KMS-11 (cell line): ENCODE measurements at regions not wholly inside any gene's neighbourhood (a gene's known extent, or its start where the extent isn't known, plus 50 kb on each side); places are given as distances from the start of the nearest gene placed in this dataset.

Experiments used
- H2AFZ ChIP-seq: fragments of 200-600 bp; sonication (generic); 2 replicates; pipeline ENCODE4 v1.6.1; 2016; ENCODE audit warnings: antibody characterized with exemption, mixed run types, low read depth
- H3K27ac ChIP-seq: fragments of 200-600 bp; sonication (generic); 2 replicates; pipeline ENCODE4 v1.6.1; 2016; ENCODE audit warnings: mild to moderate bottlenecking, mixed run types
- H3K27me3 ChIP-seq: fragments of 200-600 bp; sonication (generic); 2 replicates; pipeline ENCODE4 v1.6.1; 2017; ENCODE audit warnings: mild to moderate bottlenecking, low read depth, mixed run types, moderate library complexity; ENCODE audit not compliant: insufficient read depth
- H3K36me3 ChIP-seq: fragments of 200-600 bp; sonication (generic); 2 replicates; pipeline ENCODE4 v1.6.1; 2017; ENCODE audit warnings: mild to moderate bottlenecking, mixed run types; ENCODE audit not compliant: insufficient read depth
- H3K4me1 ChIP-seq: fragments of 200-600 bp; sonication (generic); 2 replicates; pipeline ENCODE4 v1.6.1; 2016; ENCODE audit warnings: mild to moderate bottlenecking, low read depth, mixed run types; ENCODE audit not compliant: poor library complexity, severe bottlenecking
- H3K4me2 ChIP-seq: fragments of 200-600 bp; sonication (generic); 2 replicates; pipeline ENCODE4 v1.7.0; 2016; ENCODE audit warnings: mild to moderate bottlenecking, mixed run types
- H3K4me3 ChIP-seq: fragments of 200-600 bp; sonication (generic); IDR thresholded peaks from 2 replicates; pipeline ENCODE4 v1.6.1; 2017; ENCODE audit warnings: low read depth, low read length, mixed read lengths; ENCODE audit not compliant: insufficient read depth
- H3K79me2 ChIP-seq: fragments of 200-600 bp; sonication (generic); 2 replicates; pipeline ENCODE4 v1.6.1; 2016; ENCODE audit warnings: low read depth, mixed run types; ENCODE audit not compliant: insufficient read depth
- H3K9ac ChIP-seq: fragments of 200-600 bp; sonication (generic); 2 replicates; pipeline ENCODE4 v1.6.1; 2016; ENCODE audit warnings: mild to moderate bottlenecking, mixed run types
- H4K20me1 ChIP-seq: fragments of 200-600 bp; sonication (generic); 2 replicates; pipeline ENCODE4 v1.6.1; 2016; ENCODE audit warnings: mild to moderate bottlenecking, mixed run types; ENCODE audit not compliant: insufficient read depth
- TF ChIP-seq, protein P1 (sequence below): fragments of 200-600 bp; sonication (generic); conservative IDR thresholded peaks from 2 replicates; pipeline ENCODE4 v1.6.1; 2017; ENCODE audit warnings: low read depth, mild to moderate bottlenecking, antibody characterized with exemption, low read length, moderate library complexity, mixed read lengths

DNA sequence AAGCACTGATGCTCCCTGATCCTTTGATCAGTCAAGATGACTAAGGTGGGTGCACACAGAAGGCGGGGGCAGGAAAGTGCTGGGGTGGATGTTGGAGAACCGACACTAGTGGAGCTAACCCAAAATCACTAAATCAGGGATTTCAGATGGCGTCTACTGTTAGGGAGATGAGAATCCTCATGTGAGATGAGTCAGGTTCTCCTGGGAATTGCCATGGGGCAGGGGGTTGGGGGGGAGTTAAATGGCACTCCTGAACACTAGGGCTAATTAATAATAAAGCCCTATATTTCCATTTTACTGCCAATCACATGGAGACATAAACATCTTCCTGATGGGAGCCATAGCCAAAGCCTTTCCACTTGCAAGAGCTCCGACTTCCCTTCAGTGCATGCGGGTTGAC lies 804.1 kb downstream of the KCNJ18 start:
- no peaks in the 10 kb centered on the region for H3K4me1 ChIP-seq
- no peak overlapping the region for H3K4me2 ChIP-seq
- H3K9ac ChIP-seq, result no peak overlapping the region
- no peak overlapping the region for H3K4me3 ChIP-seq
- TF ChIP-seq, protein P1, sequence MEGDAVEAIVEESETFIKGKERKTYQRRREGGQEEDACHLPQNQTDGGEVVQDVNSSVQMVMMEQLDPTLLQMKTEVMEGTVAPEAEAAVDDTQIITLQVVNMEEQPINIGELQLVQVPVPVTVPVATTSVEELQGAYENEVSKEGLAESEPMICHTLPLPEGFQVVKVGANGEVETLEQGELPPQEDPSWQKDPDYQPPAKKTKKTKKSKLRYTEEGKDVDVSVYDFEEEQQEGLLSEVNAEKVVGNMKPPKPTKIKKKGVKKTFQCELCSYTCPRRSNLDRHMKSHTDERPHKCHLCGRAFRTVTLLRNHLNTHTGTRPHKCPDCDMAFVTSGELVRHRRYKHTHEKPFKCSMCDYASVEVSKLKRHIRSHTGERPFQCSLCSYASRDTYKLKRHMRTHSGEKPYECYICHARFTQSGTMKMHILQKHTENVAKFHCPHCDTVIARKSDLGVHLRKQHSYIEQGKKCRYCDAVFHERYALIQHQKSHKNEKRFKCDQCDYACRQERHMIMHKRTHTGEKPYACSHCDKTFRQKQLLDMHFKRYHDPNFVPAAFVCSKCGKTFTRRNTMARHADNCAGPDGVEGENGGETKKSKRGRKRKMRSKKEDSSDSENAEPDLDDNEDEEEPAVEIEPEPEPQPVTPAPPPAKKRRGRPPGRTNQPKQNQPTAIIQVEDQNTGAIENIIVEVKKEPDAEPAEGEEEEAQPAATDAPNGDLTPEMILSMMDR, result no peak
- H3K79me2 ChIP-seq, result no peaks in the 10 kb centered on the region
- H3K27ac ChIP-seq, result no peak overlapping the region
- no peak overlapping the region for H2AFZ ChIP-seq
- H3K27me3 ChIP-seq, result no peaks in the 10 kb centered on the region
- H4K20me1 ChIP-seq, result no peaks in the 10 kb centered on the region
- no peaks in the 10 kb centered on the region for H3K36me3 ChIP-seq

DNA sequence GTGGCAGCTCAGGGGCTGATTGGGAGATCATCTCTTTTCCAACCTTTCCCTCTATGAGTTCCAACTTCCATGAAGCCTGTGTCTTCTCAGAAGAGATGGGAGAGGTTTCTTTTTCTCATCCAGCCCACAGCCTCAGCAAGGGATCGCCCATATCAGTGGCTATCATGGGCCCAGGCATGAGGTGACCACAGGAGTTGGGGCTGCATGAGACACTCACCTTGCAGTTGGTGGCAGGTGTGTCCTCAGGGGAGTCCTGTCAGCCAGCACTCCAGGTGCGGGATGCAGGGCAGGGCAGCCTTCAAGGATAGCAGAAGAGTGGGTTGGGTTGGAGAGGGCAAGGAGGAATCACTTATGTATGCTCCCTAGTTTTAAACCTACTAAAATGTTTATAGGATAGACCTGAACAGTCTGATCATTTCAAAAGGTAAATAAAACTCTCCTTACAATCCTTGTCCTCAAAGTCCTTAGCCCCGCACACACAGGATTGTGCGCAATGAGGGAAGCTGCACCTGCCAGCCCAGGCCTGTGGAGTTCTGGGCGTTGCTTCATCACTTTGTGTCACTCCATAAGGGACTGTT lies 811.1 kb downstream of the KCNJ18 start:
- Histone ChIP-seq H4K20me1 (no peaks in the 10 kb centered on the region), H3K27me3 (no peaks in the 10 kb centered on the region), H3K4me3 (no peak overlapping the region), H3K4me2 (no peak overlapping the region), H3K4me1 (no peaks in the 10 kb centered on the region), H2AFZ (no peak overlapping the region), H3K27ac (no peak overlapping the region), H3K79me2 (no peaks in the 10 kb centered on the region), H3K36me3 (no peaks in the 10 kb centered on the region), H3K9ac (no peak overlapping the region)
- TF ChIP-seq, protein P1, result no peak

DNA sequence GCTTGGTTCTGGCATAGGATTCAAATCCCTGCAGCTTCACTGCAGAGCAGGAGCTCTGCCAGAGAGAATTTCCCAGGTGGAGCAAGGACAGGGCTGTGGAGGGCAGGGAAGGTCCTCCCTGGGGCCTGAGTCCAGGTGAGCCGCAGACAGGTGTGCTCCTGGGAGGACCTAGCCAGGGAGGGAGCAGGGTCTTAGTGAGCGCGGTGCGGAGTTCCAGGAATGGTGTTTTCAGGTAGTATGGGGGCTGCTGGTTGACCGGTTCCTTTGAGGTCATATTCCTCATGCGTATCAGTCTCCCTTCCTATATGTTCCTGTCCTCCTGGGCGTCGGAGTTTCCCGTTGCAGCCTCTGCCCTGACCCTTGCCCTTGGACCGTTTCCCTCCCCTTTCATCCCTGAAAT lies 813.3 kb downstream of the KCNJ18 start:
- Histone ChIP-seq H3K27me3 (no peaks in the 10 kb centered on the region), H3K4me1 (no peaks in the 10 kb centered on the region), H4K20me1 (no peaks in the 10 kb centered on the region), H3K4me2 (no peak overlapping the region), H3K27ac (no peak overlapping the region), H3K9ac (no peak overlapping the region), H3K36me3 (no peaks in the 10 kb centered on the region), H2AFZ (no peak overlapping the region), H3K4me3 (no peak overlapping the region), H3K79me2 (no peaks in the 10 kb centered on the region)
- TF ChIP-seq, protein P1, result no peak

DNA sequence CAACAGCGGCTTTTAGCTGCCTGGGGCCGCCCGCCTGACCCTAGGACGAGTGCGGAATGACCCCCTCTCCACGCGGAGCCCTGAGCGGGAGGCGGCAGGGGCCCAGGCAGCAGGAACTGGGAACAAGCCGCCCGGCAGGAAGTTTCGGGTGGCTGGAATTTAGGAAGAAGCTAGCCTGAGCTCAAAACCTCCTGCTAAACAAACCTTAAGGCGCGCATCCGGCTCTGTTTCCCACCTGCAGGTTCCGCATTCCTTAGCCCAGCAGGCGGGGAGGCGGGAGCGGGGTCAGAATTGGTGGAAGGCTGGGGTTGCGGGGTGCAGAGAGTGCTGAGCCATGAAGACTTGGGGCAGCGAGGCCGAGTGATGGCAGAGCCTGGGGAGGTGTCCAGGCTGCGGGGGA lies 813.9 kb downstream of the KCNJ18 start:
- Histone ChIP-seq H3K4me2 (no peak overlapping the region), H2AFZ (no peak overlapping the region), H3K9ac (no peak overlapping the region), H3K27ac (no peak overlapping the region), H3K36me3 (no peaks in the 10 kb centered on the region), H3K4me1 (no peaks in the 10 kb centered on the region), H3K4me3 (no peak overlapping the region), H3K27me3 (no peaks in the 10 kb centered on the region), H3K79me2 (no peaks in the 10 kb centered on the region), H4K20me1 (no peaks in the 10 kb centered on the region)
- TF ChIP-seq, protein P1, result no peak
